HG02981 (cell line): ENCODE measurements at regions not wholly inside any gene's neighbourhood (a gene's known extent, or its start where the extent isn't known, plus 50 kb on each side); places are given as distances from the start of the nearest gene placed in this dataset.
"Not testable (repeated sequence)": the region's sequence is repeated elsewhere in the genome, so short reads cannot be mapped to it uniquely, and the experiment has no call there.

Experiments
- ATAC-seq: cut with Tn5 transposase; IDR thresholded peaks from one replicate; pipeline ENCODE4 v1.9.1; 2021; ENCODE audit warnings: mild to moderate bottlenecking, moderate library complexity; ENCODE audit not compliant: unreplicated experiment

DNA sequence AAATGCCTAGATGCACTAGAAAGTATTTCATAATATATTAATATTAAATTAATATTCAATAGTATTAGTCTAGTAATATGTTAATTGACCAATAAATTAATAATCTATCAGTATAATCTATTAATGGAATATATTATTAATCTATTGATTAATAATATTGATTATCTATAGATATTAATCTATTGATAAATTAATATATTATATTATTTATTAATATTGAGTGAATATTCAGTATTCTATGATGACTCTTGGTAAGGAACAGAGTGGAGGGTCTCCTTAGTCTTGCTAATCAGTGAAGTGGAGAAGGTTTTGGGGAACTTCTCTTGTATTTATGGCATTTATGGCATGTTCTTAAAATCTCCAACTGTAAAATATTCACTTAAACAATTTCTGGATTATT is 679.3 kb upstream of the FLRT2 start:
- no peak for ATAC-seq

GRCh38 chr14:84856751-84857534 is 673.0 kb upstream of the FLRT2 start:
- ATAC-seq = no peak

DNA sequence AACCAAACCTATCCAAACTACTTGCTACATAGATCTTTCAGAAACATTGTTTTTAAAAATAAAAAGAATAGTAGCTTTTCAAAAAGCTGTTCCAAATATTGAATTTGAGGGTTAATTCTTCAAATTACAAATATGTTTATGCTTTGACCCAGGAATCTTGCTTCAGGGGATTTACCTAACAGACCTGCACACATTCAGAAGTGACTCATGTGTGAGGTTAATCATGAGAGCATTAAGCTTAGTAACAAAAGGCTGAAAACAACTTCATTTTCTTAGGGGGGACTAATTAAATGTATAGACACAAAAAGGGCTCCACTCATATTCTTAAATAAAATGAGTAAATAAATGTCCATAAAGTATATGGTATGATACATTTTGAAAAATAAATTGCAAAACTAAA is 672.4 kb upstream of the FLRT2 start:
- no peak for ATAC-seq

DNA sequence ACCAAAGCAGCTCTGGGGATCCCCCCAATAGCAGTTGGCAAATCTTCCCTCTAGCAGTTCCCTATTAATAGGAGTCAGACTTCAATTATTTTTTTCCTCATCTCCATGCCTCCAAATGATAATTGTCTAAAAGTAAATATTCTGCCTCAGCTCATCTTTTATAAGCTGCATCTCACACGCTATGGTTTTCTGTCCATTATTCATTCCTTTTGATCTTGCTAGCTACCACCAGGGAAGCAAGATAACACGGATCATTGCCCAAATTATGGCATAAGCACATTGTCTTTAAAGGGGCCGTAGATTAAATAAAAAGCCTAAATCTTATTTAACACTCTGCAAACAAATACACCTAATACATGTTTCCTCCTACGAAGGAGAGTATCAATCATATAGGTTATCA is 670.8 kb upstream of the FLRT2 start:
- ATAC-seq = no peak

GRCh38 chr14:84864548-84865271 is 665.2 kb upstream of the FLRT2 start:
- ATAC-seq = no peak

DNA sequence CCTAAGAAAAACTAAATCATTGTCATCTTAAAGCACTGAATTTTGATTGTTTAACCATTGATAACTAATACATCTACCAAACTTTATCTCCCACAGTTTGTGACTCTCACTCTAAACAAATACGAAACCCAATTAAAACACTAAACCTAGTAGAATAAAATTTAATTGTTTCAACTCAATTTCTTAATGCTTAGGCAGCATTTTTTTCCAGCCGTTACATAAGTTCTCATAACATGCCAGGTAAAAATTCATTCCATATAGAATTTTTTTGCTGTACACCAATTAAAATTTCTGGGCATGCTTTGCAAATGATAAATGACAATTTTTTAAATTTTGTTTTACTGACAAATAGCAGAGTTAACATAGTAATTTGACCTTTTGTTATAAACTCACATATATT is 658.2 kb upstream of the FLRT2 start:
- ATAC-seq = no peak

GRCh38 chr14:84874436-84874835 is 655.5 kb upstream of the FLRT2 start:
- no peak for ATAC-seq

GRCh38 chr14:84877061-84877460 is 652.9 kb upstream of the FLRT2 start:
- no peak for ATAC-seq

DNA sequence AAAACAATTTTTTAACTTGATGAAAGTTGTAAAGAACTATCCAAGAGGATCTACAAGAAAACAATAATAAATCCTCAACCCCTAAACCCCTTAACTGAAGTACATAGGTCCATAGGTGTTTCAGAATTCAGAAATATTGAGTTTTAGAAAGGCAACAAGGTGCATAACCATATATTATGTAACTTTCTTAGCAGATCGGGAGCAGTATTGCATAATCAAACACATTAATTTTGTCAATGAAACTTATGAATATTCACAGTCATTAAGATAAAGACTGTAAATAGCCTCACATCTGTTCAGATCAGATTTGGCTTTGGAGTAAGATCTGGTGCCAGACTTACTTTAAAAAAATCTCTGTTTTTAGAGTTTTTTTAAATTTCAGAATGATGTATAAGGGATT is 647.1 kb upstream of the FLRT2 start:
- no peak for ATAC-seq

DNA sequence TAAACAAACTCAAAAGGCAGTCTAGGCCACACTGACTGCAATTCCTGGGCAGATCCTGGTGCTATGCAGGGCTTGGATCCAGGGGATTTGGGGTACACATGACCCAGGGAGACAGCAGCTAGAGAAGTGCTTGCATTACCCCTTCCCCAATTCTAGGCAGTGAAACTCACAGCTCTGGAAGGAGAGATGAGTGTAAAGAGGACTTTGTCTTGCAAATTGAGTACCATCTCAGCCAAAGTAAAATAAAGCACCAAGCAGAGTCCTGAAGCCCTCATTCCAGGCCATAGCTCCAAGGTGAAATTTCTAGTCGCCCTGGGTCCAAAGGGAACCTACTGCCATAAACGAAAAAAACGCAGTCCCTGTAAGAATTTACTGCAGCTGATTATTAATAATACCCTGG is 644.9 kb upstream of the FLRT2 start:
- ATAC-seq = no peak

DNA sequence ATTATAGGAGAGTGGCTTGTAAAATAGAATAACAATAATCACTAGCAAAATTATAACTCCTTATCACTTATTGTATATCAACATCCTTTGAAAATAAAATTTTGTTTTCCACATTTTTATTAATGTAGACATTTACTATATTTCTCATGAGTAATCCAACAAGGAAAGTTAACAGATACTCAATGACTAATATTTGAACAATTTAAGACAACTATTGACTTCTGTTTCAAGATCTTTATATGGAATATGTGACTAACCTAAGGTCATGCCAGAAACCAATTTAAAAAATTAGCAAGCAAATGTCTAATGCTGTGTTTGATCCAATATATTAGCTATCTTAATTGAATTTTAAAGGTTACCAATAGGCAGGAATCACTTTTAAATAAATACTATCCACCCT is 638.5 kb upstream of the FLRT2 start:
- no peak for ATAC-seq

- ATAC-seq = no peak
Observed at GRCh38 chr14:84894254-84894653, 635.7 kb upstream of the FLRT2 start.

DNA sequence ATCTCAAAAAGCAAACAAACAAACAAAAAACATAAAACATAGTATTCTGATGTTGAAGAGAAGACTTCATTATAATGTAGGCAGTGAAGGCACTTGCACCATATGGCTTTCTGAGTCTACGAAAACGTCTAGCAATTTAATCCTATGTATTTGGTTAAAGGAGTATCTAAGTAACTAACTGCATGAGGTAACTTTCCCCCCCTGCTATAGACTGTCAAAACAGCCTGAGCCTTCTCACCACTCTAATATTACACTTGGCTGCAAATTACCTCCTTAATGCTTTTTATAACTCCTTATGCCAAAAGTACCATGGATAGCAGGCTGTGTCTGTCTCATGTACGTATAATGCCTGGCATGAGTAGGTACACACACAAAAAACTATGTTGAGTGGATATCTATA is 607.6 kb upstream of the FLRT2 start:
- no peak for ATAC-seq

- ATAC-seq = no peak
Observed at GRCh38 chr14:84926656-84927055, 603.3 kb upstream of the FLRT2 start.

DNA sequence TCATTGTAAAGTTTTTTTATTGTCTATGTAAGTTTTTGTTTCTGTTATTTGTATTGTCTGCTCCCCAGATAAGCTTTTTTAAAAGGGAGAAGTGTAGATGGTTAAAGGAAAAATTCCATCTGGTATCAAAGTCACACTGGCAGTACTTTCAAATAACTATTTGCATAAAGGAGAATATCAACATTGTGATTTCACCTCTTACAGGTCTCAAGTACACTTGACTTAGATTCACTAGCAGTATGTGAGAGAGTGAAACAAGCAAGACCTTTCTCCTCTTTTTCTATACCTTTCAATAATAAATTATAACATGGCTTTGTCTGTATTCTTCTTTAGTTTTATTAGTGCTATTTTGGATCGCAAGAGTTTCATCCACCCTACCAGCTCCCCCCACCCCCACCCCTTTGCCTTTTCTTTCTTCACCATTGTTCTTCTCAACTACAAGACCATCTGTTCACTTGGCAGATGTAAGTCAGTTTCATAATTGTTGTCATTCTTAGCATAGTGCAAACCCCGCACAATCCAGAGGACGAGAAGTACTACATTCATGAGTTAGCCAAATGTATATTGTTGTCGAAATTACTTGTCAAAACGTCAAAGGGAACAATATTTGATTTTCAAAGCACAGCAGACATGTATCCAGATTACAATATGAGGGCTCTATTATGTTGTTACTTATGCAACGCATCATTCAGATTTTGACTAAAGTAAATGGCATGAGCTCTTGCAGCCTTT is 602.7 kb upstream of the FLRT2 start:
- ATAC-seq = no peak

DNA sequence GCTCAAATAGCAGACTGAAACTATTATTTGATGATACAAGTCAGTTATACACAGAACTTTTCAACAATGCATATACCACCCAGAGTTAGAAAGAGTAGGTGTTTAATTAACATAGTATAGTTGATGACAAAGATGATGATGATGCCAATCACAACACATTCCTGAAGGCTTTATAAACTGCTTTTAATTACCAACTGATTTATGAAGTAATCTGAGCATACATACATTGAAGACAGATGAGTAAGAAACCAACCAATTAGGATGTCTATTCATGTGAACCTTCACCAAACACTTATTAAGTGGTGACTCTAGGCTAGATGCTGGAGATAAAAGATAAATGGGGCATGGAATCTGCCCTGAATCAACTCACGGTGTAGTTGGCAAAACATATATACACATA is 600.9 kb upstream of the FLRT2 start:
- no peak for ATAC-seq

- no peak for ATAC-seq
Observed at GRCh38 chr14:84929834-84930233, 600.1 kb upstream of the FLRT2 start.

DNA sequence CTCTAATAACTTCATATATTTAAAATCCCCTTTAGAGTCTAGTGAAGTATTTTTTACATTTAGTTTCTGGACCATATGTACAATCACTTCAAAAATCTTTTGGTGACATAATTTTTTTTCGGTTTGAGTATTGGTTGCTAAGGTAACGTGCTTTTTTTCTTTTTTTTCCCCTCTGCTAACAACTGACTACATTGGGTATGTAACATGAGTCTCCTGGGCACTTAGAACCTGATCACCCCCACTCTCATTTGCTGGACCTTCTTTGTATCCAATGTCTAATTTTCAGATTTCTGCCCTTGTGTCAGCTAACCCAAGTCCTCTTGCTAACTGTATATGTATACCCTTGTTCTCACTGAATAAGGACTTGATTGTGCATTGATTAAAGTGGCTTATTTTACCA is 592.9 kb upstream of the FLRT2 start:
- no peak for ATAC-seq

DNA sequence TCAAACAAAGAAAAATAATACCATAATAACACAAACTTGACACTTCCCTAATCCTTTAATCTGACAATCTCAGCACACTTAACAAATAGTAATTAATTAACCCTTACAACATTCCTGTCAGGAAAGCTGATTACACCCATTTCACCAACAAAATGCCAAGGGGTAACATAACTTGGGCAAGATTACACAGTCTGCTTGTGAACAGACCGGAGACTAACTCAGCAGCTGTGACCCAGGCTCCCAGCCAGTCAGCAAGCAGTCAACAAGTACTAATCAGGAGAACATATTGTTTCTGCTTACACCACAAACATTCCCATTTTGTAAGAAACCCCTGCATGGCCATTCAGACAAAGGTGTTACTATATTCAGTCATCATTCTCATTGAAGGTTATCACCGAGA is 592.5 kb upstream of the FLRT2 start:
- no peak for ATAC-seq

DNA sequence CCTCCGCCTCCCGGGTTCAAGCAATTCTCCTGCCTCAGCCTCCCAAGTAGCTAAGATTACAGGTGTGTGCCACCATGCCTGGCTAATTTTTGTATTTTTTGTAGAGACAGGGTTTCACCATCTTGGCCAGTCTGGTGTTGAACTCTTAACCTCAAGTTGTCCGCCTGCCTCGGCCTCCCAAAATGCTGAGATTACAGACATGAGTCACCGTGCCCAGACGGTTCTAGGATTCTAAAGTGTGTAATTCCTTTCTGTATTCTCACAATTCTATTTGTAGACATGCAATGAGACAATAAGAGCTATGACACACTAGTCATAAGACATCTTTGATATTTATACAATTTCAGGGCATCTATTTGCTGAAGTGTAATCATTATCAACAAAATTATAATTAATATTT is 585.0 kb upstream of the FLRT2 start:
- ATAC-seq = not testable (repeated sequence)

DNA sequence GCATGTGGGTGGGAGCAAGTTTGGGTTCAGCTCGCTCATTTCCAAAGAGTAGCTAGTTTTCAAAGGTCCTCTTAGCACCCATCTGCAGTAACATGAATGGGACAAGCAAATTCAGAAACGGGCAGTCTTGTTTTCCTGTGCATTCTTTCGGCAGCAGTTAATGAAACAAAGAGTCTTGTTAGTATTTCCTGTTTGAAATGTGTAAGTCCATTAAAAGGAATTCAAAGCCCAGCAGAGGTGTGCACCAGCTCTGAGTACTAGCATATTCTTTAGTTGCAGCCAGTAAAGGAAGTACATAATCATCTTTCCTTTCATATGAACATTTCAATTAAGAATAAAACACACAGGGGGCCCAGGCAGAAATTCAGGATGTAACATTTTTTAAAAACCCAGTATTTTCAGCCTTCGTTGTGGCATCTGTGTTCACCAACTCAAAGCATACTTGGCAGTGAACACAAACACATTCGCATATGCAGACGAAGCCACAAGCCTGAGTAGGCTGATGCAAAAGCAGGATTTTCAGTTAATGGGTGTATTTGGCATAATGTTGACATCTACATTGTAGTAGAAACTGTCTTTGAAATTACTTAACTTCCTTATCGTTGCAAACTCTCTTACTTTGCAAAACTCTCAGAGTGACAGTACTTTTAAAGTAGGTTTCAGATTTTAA is 570.0 kb upstream of the FLRT2 start:
- ATAC-seq = no peak
